H1 (cell line): ENCODE measurements at regions not wholly inside any gene's neighbourhood (a gene's known extent, or its start where the extent isn't known, plus 50 kb on each side); places are given as distances from the start of the nearest gene placed in this dataset.

ENCODE experiments used
- CTCF ChIA-PET: fragments of 300-600 bp; sonication (Branson Sonifier 250); formaldehyde crosslinking; loops from one replicate; lab custom pipeline; 2021; ENCODE audit not compliant: partially characterized antibody; lab: Charles Lee
- POLR2A ChIA-PET: fragments of 300-600 bp; sonication (Branson Sonifier 250); formaldehyde crosslinking; loops from one replicate; lab custom pipeline; 2021; ENCODE audit warnings: inconsistent platforms; ENCODE audit not compliant: partially characterized antibody; lab: Charles Lee
- DNase-seq, 2 experiments: peaks; one replicate each; pipeline versions ENCODE4 v3.0.0 to v3.0.0-alpha.2; 2010 to 2022; ENCODE audit warnings: low spot score in 2 of 2, low read depth in 1 of 2, mixed read lengths in 1 of 2
- FAIRE-seq: peaks from 2 replicates; lab custom pipeline; 2011; peaks lifted over from hg19 to GRCh38; lab: Jason Lieb, UNC
- H2AFZ ChIP-seq: 2 replicates; pipeline ENCODE4 v1.8.1; 2012; ENCODE audit warnings: low read length, inconsistent platforms
- H2AK5ac ChIP-seq: 2 replicates; pipeline ENCODE4 v1.6.1; 2013; ENCODE audit warnings: low read depth, low read length
- H2BK120ac ChIP-seq: replicated peaks from 2 replicates; pipeline ENCODE3; 2013; ENCODE audit warnings: low read depth, low read length, inconsistent platforms
- H2BK12ac ChIP-seq: 2 replicates; pipeline ENCODE4 v1.6.1; 2013; ENCODE audit warnings: low read depth, low read length
- H2BK15ac ChIP-seq: 2 replicates; pipeline ENCODE4 v1.6.1; 2013; ENCODE audit warnings: low read length
- H2BK20ac ChIP-seq: 2 replicates; pipeline ENCODE4 v1.6.1; 2013; ENCODE audit warnings: low read length
- H2BK5ac ChIP-seq: 2 replicates; pipeline ENCODE4 v1.6.1; 2013; ENCODE audit warnings: low read depth, low read length
- H3K14ac ChIP-seq: 2 replicates; pipeline ENCODE4 v1.6.1; 2013; ENCODE audit warnings: inconsistent platforms; ENCODE audit not compliant: insufficient read length
- H3K18ac ChIP-seq: 2 replicates; pipeline ENCODE4 v1.6.1; 2013; ENCODE audit warnings: low read length; ENCODE audit errors: extremely low read depth
- H3K23ac ChIP-seq: 2 replicates; pipeline ENCODE4 v1.6.1; 2013; ENCODE audit warnings: inconsistent platforms; ENCODE audit not compliant: insufficient read length
- H3K23me2 ChIP-seq: 2 replicates; pipeline ENCODE4 v1.6.1; 2013; ENCODE audit warnings: low read depth, low read length
- H3K27ac ChIP-seq: 2 replicates; pipeline ENCODE4 v1.6.1; 2011; ENCODE audit warnings: low read depth, low read length, inconsistent platforms
- H3K27me3 ChIP-seq, 4 experiments: replicated peaks in 1 of 4; 1 replicate in 1 of 4; 2 replicates in 3 of 4; pipeline versions ENCODE4 v1.6.1 to v1.8.1; 2011 to 2013; ENCODE audit warnings: low read length in 3 of 4, mild to moderate bottlenecking in 3 of 4, inconsistent platforms in 2 of 4, mixed read lengths in 2 of 4, moderate library complexity in 1 of 4; ENCODE audit not compliant: control insufficient read depth in 3 of 4, insufficient read depth in 3 of 4; ENCODE audit errors: extremely low read depth in 1 of 4
- H3K36me3 ChIP-seq, 4 experiments: 2 replicates each; pipeline versions ENCODE4 v1.6.1 to v1.8.1; 2011 to 2013; ENCODE audit warnings: mild to moderate bottlenecking in 4 of 4, low read length in 3 of 4, moderate library complexity in 2 of 4, control low read depth in 1 of 4, inconsistent platforms in 1 of 4; ENCODE audit not compliant: insufficient read depth in 4 of 4, control insufficient read depth in 2 of 4
- H3K4ac ChIP-seq: replicated peaks from 2 replicates; pipeline ENCODE3; 2013; ENCODE audit warnings: low read length, low read depth, mixed read lengths, inconsistent platforms; ENCODE audit not compliant: insufficient read length
- H3K4me1 ChIP-seq, 4 experiments: replicated peaks in 1 of 4; 1 replicate in 1 of 4; 2 replicates in 3 of 4; pipeline versions ENCODE4 v1.6.1 to v1.8.1; 2011 to 2013; ENCODE audit warnings: low read length in 3 of 4, inconsistent platforms in 2 of 4, mixed read lengths in 1 of 4; ENCODE audit not compliant: insufficient read depth in 4 of 4, control insufficient read depth in 3 of 4
- H3K4me2 ChIP-seq, 2 experiments: 2 replicates each; pipeline versions ENCODE4 v1.6.1 to v1.8.1; 2011 to 2013; ENCODE audit warnings: low read depth in 2 of 2, low read length in 2 of 2, control low read depth in 1 of 2, inconsistent platforms in 1 of 2, mild to moderate bottlenecking in 1 of 2; ENCODE audit not compliant: insufficient read depth in 1 of 2
- H3K4me3 ChIP-seq, 4 experiments: fragments of 200-600, 300-600 bp in 1 of 4; sonication (generic), shearing (Covaris generic), sonication (Bioruptor Twin) in 1 of 4; 2 replicates each; pipeline versions ENCODE4 v1.5.1 to v1.8.1; 2011 to 2016; ENCODE audit warnings: low read length in 4 of 4, low read depth in 3 of 4, control low read depth in 2 of 4, inconsistent platforms in 2 of 4, mild to moderate bottlenecking in 2 of 4, mixed read lengths in 1 of 4, moderate library complexity in 1 of 4; ENCODE audit not compliant: insufficient read depth in 2 of 4; ENCODE audit errors: extremely low read depth in 1 of 4
- H3K56ac ChIP-seq: replicated peaks from 2 replicates; pipeline ENCODE3; 2013; ENCODE audit warnings: low read depth, mild to moderate bottlenecking, mixed read lengths, low read length, inconsistent platforms; ENCODE audit not compliant: insufficient read length
- H3K79me1 ChIP-seq: 2 replicates; pipeline ENCODE4 v1.6.1; 2013; ENCODE audit warnings: low read depth, low read length, control low read depth
- H3K79me2 ChIP-seq, 2 experiments: 2 replicates each; pipeline versions ENCODE4 v1.6.1 to v1.8.1; 2012 to 2013; ENCODE audit warnings: low read length in 2 of 2, mild to moderate bottlenecking in 2 of 2, inconsistent platforms in 1 of 2; ENCODE audit not compliant: insufficient read depth in 2 of 2, control insufficient read depth in 1 of 2
- H3K9ac ChIP-seq, 4 experiments: replicated peaks in 1 of 4; 1 replicate in 1 of 4; 2 replicates in 3 of 4; pipeline versions ENCODE4 v1.6.1 to v1.8.1; 2011 to 2013; ENCODE audit warnings: low read depth in 3 of 4, low read length in 3 of 4, control low read depth in 2 of 4, mild to moderate bottlenecking in 2 of 4, moderate library complexity in 2 of 4, inconsistent platforms in 1 of 4; ENCODE audit errors: extremely low read depth in 1 of 4
- H3K9me3 ChIP-seq, 2 experiments: 2 replicates each; pipeline versions ENCODE4 v1.6.1 to v1.8.1; 2012 to 2013; ENCODE audit warnings: mild to moderate bottlenecking in 2 of 2, moderate library complexity in 2 of 2, control low read depth in 1 of 2, inconsistent platforms in 1 of 2, low read depth in 1 of 2, low read length in 1 of 2, mixed read lengths in 1 of 2; ENCODE audit not compliant: insufficient read depth in 2 of 2
- H4K20me1 ChIP-seq, 2 experiments: replicated peaks in 1 of 2; 2 replicates each; pipeline versions ENCODE3 to v1.8.1; 2011 to 2013; ENCODE audit warnings: inconsistent platforms in 2 of 2, low read length in 2 of 2, mild to moderate bottlenecking in 1 of 2; ENCODE audit not compliant: insufficient read depth in 2 of 2, control insufficient read depth in 1 of 2
- H4K5ac ChIP-seq: 2 replicates; pipeline ENCODE4 v1.6.1; 2013; ENCODE audit warnings: low read length, low read depth, mixed read lengths, inconsistent platforms; ENCODE audit not compliant: insufficient read length
- H4K8ac ChIP-seq: 2 replicates; pipeline ENCODE4 v1.8.0; 2013; ENCODE audit warnings: mild to moderate bottlenecking, moderate library complexity, low read length, inconsistent platforms; ENCODE audit not compliant: insufficient read depth; ENCODE audit errors: extremely low read depth
- H4K91ac ChIP-seq: replicated peaks from 2 replicates; pipeline ENCODE3; 2013; ENCODE audit warnings: low read length, mixed read lengths, inconsistent platforms; ENCODE audit not compliant: insufficient read length
- BRCA1 ChIP-seq: IDR thresholded peaks from 2 replicates; pipeline ENCODE4 v1.6.1; 2012; ENCODE audit warnings: low read depth, low read length, improper control_type of control experiment
- CEBPB ChIP-seq: IDR thresholded peaks from 2 replicates; pipeline ENCODE4 v1.6.1; 2012; ENCODE audit warnings: low read depth, low read length
- CREB1 ChIP-seq: IDR thresholded peaks from 2 replicates; pipeline ENCODE4 v1.6.1; 2012; ENCODE audit warnings: inconsistent platforms
- FOSL1 ChIP-seq: IDR thresholded peaks from 2 replicates; pipeline ENCODE4 v1.6.1; 2011; ENCODE audit warnings: mild to moderate bottlenecking, low read depth, low read length, moderate library complexity; ENCODE audit not compliant: insufficient read depth
- NANOG ChIP-seq: IDR thresholded peaks from 2 replicates; pipeline ENCODE4 v1.6.1; 2011; ENCODE audit warnings: low read length, low read depth, mild to moderate bottlenecking, inconsistent platforms; ENCODE audit not compliant: insufficient read depth, poor library complexity, severe bottlenecking
- SP4 ChIP-seq: IDR thresholded peaks from 2 replicates; pipeline ENCODE4 v1.6.1; 2012; ENCODE audit warnings: low read length, inconsistent platforms
- TAF7 ChIP-seq: optimal IDR thresholded peaks from 2 replicates; pipeline ENCODE3; 2011; ENCODE audit warnings: low read depth, mild to moderate bottlenecking, inconsistent platforms, low read length, moderate library complexity, borderline replicate concordance
- WGBS, 2 experiments: shearing (Covaris generic) in 1 of 2; methylation state at CpG; one replicate each; pipeline versions ENCODE4 v1.1.6 to v1.1.7; 2013 to 2015; ENCODE audit warnings: low lambda C conversion rate in 2 of 2, mixed read lengths in 2 of 2, inconsistent platforms in 1 of 2, low coverage in 1 of 2, missing lambda C conversion rate in 1 of 2; ENCODE audit not compliant: insufficient replicate concordance in 2 of 2, insufficient coverage in 1 of 2, insufficient read length in 1 of 2; ENCODE audit errors: extremely low coverage in 1 of 2, missing lambda C conversion rate in 1 of 2; 5-methylcytosine and 5-hydroxymethylcytosine counted together
- TF ChIP-seq, protein P1 (sequence below), 3 experiments: IDR thresholded peaks; 1 replicate in 2 of 3; 2 replicates in 1 of 3; pipeline versions ENCODE4 v1.5.1 to v1.6.1; 2011; ENCODE audit warnings: low read length in 3 of 3, mild to moderate bottlenecking in 3 of 3, inconsistent platforms in 2 of 3, low read depth in 1 of 3, moderate library complexity in 1 of 3; ENCODE audit not compliant: insufficient read depth in 1 of 3; ENCODE audit errors: control extremely low read depth in 1 of 3
- TF ChIP-seq, protein P2 (sequence below): IDR thresholded peaks from 2 replicates; pipeline ENCODE4 v1.6.1; 2011; ENCODE audit warnings: low read depth, mild to moderate bottlenecking, low read length; ENCODE audit not compliant: insufficient read depth
- TF ChIP-seq, protein P3 (sequence below): IDR thresholded peaks from 2 replicates; pipeline ENCODE4 v1.6.1; 2012; ENCODE audit warnings: inconsistent platforms
- TF ChIP-seq, protein P4 (sequence below): IDR thresholded peaks from 2 replicates; pipeline ENCODE4 v1.6.1; 2012; ENCODE audit warnings: inconsistent platforms

DNA sequence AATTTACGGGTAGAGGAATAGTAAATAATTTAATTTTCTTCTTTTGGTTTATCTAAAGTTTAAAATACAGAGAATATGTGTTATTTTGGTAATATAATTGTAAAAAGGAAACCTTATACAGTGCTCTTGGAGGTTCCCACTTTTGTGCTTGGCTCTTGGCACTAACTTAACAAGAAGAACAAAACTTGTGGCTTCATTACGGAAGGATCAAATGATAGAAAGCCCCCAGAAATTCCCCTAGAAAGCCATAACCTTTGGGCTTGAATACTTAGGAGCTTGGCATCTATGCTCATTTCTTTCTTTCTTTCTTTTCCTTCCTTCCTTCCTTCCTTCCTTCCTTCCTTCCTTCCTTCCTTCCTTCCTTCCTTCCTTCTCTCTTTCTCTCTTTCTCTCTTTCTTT, 197.5 kb downstream of the SOX2 start:
- Histone ChIP-seq H3K79me1 (no peaks in the 10 kb centered on the region), H3K27me3 (no peaks in the 10 kb centered on the region), H3K23me2 (no peaks in the 10 kb centered on the region), H3K4me3 (no peak overlapping the region), H3K18ac (no peak overlapping the region), H3K27ac (no peak overlapping the region), H3K4me2 (no peak overlapping the region), H2BK15ac (no peak overlapping the region), H3K9ac (no peak overlapping the region), H3K4me1 (peaks cover 0 to 5% (median 2%) of the 10 kb centered on the region in 4 experiments; a peak in 3 of 7 replicates), H3K4ac (no peak overlapping the region), H3K14ac (no peak overlapping the region), H4K8ac (no peak overlapping the region), H3K9me3 (no peaks in the 10 kb centered on the region), H2AFZ (no peak overlapping the region), H3K23ac (no peak overlapping the region), H2BK20ac (no peak overlapping the region), H2BK12ac (no peak overlapping the region), H2BK5ac (no peak overlapping the region), H4K20me1 (no peaks in the 10 kb centered on the region), H4K5ac (no peak overlapping the region), H2BK120ac (no peak overlapping the region), H3K79me2 (no peaks in the 10 kb centered on the region), H3K36me3 (no peaks in the 10 kb centered on the region), H3K56ac (no peak overlapping the region), H4K91ac (no peak overlapping the region), H2AK5ac (no peak overlapping the region)
- DNase-seq, result no peak
- no peak for FAIRE-seq
- POLR2A ChIA-PET, result no interaction called here
- CTCF ChIA-PET, result no interaction called here
- WGBS, 2 experiments, result 94% methylated on average over 2 of the region's 2 CpGs; no CpG with 5 or more reads in 1 of the 2 experiments
- TF ChIP-seq TAF7 (no peak), NANOG (no peak), FOSL1 (no peak), BRCA1 (no peak), SP4 (no peak), CEBPB (no peak), CREB1 (no peak)
- TF ChIP-seq, protein P1, sequence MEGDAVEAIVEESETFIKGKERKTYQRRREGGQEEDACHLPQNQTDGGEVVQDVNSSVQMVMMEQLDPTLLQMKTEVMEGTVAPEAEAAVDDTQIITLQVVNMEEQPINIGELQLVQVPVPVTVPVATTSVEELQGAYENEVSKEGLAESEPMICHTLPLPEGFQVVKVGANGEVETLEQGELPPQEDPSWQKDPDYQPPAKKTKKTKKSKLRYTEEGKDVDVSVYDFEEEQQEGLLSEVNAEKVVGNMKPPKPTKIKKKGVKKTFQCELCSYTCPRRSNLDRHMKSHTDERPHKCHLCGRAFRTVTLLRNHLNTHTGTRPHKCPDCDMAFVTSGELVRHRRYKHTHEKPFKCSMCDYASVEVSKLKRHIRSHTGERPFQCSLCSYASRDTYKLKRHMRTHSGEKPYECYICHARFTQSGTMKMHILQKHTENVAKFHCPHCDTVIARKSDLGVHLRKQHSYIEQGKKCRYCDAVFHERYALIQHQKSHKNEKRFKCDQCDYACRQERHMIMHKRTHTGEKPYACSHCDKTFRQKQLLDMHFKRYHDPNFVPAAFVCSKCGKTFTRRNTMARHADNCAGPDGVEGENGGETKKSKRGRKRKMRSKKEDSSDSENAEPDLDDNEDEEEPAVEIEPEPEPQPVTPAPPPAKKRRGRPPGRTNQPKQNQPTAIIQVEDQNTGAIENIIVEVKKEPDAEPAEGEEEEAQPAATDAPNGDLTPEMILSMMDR (IDR thresholded peaks at IDR 0.05; ENCODE audit: control extremely low read depth in 1 of 3, insufficient read depth in 1 of 3, low read depth in 1 of 3, low read length in 3 of 3), result no peak
- TF ChIP-seq, protein P2, sequence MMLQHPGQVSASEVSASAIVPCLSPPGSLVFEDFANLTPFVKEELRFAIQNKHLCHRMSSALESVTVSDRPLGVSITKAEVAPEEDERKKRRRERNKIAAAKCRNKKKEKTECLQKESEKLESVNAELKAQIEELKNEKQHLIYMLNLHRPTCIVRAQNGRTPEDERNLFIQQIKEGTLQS, result no peak
- TF ChIP-seq, protein P3, sequence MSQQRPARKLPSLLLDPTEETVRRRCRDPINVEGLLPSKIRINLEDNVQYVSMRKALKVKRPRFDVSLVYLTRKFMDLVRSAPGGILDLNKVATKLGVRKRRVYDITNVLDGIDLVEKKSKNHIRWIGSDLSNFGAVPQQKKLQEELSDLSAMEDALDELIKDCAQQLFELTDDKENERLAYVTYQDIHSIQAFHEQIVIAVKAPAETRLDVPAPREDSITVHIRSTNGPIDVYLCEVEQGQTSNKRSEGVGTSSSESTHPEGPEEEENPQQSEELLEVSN, result no peak
- TF ChIP-seq, protein P4, sequence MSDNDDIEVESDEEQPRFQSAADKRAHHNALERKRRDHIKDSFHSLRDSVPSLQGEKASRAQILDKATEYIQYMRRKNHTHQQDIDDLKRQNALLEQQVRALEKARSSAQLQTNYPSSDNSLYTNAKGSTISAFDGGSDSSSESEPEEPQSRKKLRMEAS, result no peak
